ENCODE measurements at regions not wholly inside any gene's neighbourhood (a gene's known extent, or its start where the extent isn't known, plus 50 kb on each side); places are given as distances from the start of the nearest gene placed in this dataset.

DNA sequence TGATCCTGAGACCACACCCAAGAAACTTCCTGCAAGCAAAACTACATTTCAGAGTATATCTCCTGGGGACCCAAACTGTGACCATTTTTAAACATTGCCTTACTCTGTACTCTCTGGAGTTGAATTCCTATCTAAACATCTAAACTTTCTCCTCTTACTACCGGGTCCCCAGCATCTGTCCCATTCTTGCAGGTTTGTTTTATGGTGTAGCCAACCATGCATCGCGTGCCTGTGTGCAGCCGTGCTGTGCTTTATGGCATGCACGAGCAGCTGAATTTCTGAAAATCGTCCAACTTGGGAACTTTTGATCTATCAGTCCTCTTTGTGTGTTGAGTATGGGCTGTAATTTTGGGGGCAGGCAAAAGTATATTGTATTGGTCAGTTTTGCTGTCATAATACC lies 423.8 kb upstream of the DPP6 start:
- TF ChIP-seq, protein P1, sequence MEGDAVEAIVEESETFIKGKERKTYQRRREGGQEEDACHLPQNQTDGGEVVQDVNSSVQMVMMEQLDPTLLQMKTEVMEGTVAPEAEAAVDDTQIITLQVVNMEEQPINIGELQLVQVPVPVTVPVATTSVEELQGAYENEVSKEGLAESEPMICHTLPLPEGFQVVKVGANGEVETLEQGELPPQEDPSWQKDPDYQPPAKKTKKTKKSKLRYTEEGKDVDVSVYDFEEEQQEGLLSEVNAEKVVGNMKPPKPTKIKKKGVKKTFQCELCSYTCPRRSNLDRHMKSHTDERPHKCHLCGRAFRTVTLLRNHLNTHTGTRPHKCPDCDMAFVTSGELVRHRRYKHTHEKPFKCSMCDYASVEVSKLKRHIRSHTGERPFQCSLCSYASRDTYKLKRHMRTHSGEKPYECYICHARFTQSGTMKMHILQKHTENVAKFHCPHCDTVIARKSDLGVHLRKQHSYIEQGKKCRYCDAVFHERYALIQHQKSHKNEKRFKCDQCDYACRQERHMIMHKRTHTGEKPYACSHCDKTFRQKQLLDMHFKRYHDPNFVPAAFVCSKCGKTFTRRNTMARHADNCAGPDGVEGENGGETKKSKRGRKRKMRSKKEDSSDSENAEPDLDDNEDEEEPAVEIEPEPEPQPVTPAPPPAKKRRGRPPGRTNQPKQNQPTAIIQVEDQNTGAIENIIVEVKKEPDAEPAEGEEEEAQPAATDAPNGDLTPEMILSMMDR (conservative IDR thresholded peaks at IDR 0.05), result no peak
- no peaks in the 10 kb centered on the region for H3K27me3 Mint-ChIP-seq (ENCODE audit: low read depth)

GRCh38 chr7:153628825-153629224 lies 423.4 kb upstream of the DPP6 start:
- no peak for DNase-seq (ENCODE audit: low read depth, low spot score)
- Mint-ChIP-seq H3K4me3 (no peak overlapping the region), H3K27me3 (ENCODE audit: low read depth) (no peaks in the 10 kb centered on the region), H3K4me1 (no peaks in the 10 kb centered on the region), H3K36me3 (ENCODE audit: low read depth) (peaks cover 11% of the 10 kb centered on the region), H3K9me3 (peaks cover 26% of the 10 kb centered on the region), H3K27ac (ENCODE audit: unreplicated experiment) (no peak overlapping the region)
- TF ChIP-seq, protein P1 (conservative IDR thresholded peaks at IDR 0.05), result no peak

More for the DNA sequence above, 423.8 kb upstream of the DPP6 start:
- Mint-ChIP-seq H3K9me3 (peaks cover 27% of the 10 kb centered on the region), H3K27ac (ENCODE audit: unreplicated experiment) (no peak overlapping the region), H3K4me3 (no peak overlapping the region), H3K4me1 (no peaks in the 10 kb centered on the region), H3K36me3 (ENCODE audit: low read depth) (peaks cover 11% of the 10 kb centered on the region)
- DNase-seq (ENCODE audit: low read depth, low spot score), result no peak

- Mint-ChIP-seq H3K27me3 (ENCODE audit: low read depth) (no peaks in the 10 kb centered on the region), H3K9me3 (peaks cover 14% of the 10 kb centered on the region), H3K4me3 (no peak overlapping the region), H3K36me3 (ENCODE audit: low read depth) (peaks cover 3% of the 10 kb centered on the region), H3K4me1 (no peaks in the 10 kb centered on the region), H3K27ac (ENCODE audit: unreplicated experiment) (no peak overlapping the region)
- TF ChIP-seq, protein P1 (conservative IDR thresholded peaks at IDR 0.05), result no peak
- DNase-seq (ENCODE audit: low read depth, low spot score), result no peak
These were observed 413.3 kb upstream of the DPP6 start for GRCh38 chr7:153638821-153639435.

DNA sequence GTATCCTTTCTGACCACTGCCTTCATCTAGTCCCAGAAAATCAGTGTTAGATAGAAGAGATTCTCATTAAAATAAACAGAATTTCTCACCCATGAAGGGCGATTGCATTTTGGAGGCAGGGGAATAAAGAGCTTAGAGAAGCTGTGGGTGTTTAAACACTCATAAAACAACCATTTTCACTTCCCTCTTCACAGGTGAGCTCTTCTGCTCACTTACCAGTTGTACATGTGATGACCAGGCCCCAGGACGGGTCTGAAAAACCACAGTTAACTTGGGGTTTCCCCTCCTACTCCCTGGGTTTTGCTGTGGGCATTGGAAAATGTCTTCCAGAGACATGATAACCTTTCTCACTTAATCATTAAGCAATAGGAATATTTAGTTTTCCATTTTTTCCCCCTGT lies 411.6 kb upstream of the DPP6 start:
- Mint-ChIP-seq H3K4me1 (no peaks in the 10 kb centered on the region), H3K27me3 (ENCODE audit: low read depth) (no peaks in the 10 kb centered on the region), H3K9me3 (peaks cover 15% of the 10 kb centered on the region), H3K4me3 (no peak overlapping the region), H3K36me3 (ENCODE audit: low read depth) (peaks cover 3% of the 10 kb centered on the region), H3K27ac (ENCODE audit: unreplicated experiment) (no peak overlapping the region)
- no peak for DNase-seq (ENCODE audit: low read depth, low spot score)
- TF ChIP-seq, protein P1 (conservative IDR thresholded peaks at IDR 0.05), result no peak

GRCh38 chr7:153641199-153641598 lies 411.0 kb upstream of the DPP6 start:
- no peak for DNase-seq (ENCODE audit: low read depth, low spot score)
- Mint-ChIP-seq H3K4me3 (no peak overlapping the region), H3K36me3 (ENCODE audit: low read depth) (peaks cover 3% of the 10 kb centered on the region), H3K9me3 (peaks cover 17% of the 10 kb centered on the region), H3K27ac (ENCODE audit: unreplicated experiment) (no peak overlapping the region), H3K27me3 (ENCODE audit: low read depth) (no peaks in the 10 kb centered on the region), H3K4me1 (no peaks in the 10 kb centered on the region)
- TF ChIP-seq, protein P1 (conservative IDR thresholded peaks at IDR 0.05), result no peak
